ENCODE measurements at regions not wholly inside any gene's neighbourhood (a gene's known extent, or its start where the extent isn't known, plus 50 kb on each side); places are given as distances from the start of the nearest gene placed in this dataset.

DNA sequence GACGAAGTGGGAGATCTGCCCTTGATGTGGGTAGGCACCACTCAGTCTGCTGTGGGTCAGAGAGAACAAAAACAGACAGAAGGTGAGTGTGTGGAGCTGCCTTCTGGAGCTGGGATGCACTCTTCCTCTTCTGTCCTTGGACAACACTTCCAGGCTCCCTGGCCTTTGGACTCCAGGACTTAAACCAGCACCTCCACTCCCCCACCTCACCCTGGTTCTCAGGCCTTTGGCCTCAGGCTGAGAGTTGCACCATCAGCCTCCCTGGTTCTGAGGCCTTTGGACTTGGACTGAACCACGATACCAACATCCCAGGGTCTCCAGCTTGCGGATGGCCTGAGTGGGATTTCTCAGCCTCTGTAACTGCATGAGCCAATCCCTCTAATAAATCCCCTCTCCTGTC, 68.1 kb upstream of the STUM start:
- no peak for DNase-seq (ENCODE audit: low spot score)
- TF ChIP-seq, protein P1, sequence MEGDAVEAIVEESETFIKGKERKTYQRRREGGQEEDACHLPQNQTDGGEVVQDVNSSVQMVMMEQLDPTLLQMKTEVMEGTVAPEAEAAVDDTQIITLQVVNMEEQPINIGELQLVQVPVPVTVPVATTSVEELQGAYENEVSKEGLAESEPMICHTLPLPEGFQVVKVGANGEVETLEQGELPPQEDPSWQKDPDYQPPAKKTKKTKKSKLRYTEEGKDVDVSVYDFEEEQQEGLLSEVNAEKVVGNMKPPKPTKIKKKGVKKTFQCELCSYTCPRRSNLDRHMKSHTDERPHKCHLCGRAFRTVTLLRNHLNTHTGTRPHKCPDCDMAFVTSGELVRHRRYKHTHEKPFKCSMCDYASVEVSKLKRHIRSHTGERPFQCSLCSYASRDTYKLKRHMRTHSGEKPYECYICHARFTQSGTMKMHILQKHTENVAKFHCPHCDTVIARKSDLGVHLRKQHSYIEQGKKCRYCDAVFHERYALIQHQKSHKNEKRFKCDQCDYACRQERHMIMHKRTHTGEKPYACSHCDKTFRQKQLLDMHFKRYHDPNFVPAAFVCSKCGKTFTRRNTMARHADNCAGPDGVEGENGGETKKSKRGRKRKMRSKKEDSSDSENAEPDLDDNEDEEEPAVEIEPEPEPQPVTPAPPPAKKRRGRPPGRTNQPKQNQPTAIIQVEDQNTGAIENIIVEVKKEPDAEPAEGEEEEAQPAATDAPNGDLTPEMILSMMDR (IDR thresholded peaks at IDR 0.05; ENCODE audit: extremely low read depth, insufficient read depth, missing control alignments) = no peak
- in situ Hi-C loops (cut with MboI; ENCODE audit: low pct_unique_long_range_greater_than_20kb, low sequenced_read_pairs, unreplicated experiment) = loop anchor here (10.0 kb wide), 1 partner anchor 56 kb away; no protein-coding TSS in a partner anchor

DNA sequence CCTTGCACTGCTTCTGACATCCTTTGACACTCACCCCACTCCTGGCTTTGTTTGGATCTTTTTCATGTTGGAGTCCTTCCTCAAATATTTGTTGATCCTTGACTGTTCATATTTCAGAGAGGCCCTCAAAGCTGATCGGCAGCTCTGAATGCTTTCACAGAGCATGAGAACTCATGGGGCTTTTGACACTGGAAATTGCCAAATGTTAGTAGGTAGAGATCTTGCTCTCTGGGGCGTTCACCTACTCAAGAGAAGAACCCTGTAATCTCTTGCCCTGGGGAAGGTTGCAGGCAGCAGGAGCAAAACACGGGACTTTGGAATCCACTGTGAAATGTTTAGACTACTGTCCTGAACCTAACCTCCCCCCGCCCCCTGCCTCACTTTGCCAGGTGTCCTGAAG, 67.4 kb upstream of the STUM start:
- TF ChIP-seq, protein P1 (IDR thresholded peaks at IDR 0.05; ENCODE audit: extremely low read depth, insufficient read depth, missing control alignments) = no peak

DNA sequence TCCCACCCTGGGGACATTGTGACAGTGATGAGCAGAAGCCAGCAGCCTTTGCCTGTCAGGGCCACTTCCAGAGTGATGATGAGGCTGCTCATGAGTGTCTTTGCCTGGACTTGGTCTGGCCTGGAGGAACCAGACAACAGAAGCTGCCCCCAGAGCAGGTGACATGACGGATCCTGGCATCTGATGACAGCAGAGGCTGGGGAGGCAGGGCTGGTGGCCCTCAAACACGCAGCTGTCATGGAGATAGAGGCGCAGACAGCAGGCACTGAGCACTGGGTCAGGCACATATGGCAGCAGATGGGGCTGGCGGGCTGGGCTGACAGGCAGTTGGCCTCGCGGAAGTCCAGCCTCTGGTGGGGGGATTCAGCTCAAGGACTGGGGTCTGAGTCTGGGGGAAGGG, 66.4 kb upstream of the STUM start:
- no peak for DNase-seq (ENCODE audit: low spot score)
- in situ Hi-C loops (cut with MboI; ENCODE audit: low pct_unique_long_range_greater_than_20kb, low sequenced_read_pairs, unreplicated experiment) = loop anchor here (10.0 kb wide), 1 partner anchor 57 kb away; no protein-coding TSS in a partner anchor
- TF ChIP-seq, protein P1 (IDR thresholded peaks at IDR 0.05; ENCODE audit: extremely low read depth, insufficient read depth, missing control alignments) = no peak

More for the DNA sequence above, 67.4 kb upstream of the STUM start:
- in situ Hi-C loops (cut with MboI; ENCODE audit: low pct_unique_long_range_greater_than_20kb, low sequenced_read_pairs, unreplicated experiment) = loop anchor here (10.0 kb wide), 1 partner anchor 56 kb away; no protein-coding TSS in a partner anchor
- DNase-seq (ENCODE audit: low spot score) = no peak

DNA sequence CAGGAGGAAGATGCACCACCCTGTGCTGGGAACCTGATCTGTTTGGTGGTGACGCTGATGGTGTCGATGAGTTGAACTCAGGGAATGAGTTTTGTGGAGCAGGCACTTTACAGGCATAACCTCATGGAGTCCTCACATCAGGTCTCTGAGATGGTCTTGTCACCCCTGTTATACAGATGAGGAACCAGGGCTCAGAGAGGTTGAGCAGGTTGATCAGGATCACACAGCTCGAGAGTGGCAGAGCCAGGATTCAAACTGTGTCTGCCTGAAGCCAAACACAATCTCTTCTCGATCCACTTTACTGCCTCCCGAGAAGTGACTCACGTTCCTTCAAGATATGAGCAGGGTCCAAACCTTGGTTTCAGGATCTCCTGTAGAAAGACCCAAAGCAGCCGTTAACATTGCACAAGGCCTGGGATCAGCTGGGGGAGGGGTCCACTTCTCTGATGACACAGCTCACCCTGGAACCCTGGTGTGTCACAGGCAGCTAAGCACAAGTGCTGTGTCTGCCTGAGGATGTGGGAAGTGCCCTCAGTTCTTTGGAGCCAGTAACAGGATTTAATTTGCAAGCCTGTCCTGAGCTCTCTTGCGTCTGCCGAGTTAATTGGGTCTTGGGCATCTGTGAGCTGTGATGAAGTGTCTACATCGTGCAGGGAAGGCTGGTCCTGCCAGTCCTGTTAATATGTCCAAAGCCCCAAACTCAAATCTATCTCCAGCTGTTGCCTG, 65.4 kb upstream of the STUM start:
- in situ Hi-C loops (cut with MboI; ENCODE audit: low pct_unique_long_range_greater_than_20kb, low sequenced_read_pairs, unreplicated experiment) = loop anchor here (10.0 kb wide), 1 partner anchor 58 kb away; no protein-coding TSS in a partner anchor
- TF ChIP-seq, protein P1 (IDR thresholded peaks at IDR 0.05; ENCODE audit: extremely low read depth, insufficient read depth, missing control alignments) = no peak
- no peak for DNase-seq (ENCODE audit: low spot score)

DNA sequence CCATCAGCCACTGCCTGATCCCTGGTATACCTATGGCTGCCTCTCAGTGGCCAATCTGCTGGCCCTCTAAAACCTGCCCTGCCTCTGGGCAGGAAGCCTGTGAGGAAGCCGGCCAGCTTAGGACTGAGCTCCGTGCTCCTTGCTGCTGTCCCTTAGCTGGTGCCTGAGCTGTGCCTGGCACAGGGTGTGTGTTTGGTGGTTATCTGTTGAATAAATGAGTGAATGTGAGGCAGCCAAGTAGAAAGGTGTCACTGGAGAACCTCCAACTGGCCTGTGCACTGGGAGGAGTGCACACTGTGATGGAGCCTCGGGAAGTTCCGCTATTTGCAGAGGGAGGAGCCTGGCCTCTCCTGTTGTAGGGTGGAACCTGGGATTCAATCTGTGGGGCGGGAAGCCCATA, 63.4 kb upstream of the STUM start:
- DNase-seq (ENCODE audit: low spot score) = no peak
- TF ChIP-seq, protein P1 (IDR thresholded peaks at IDR 0.05; ENCODE audit: extremely low read depth, insufficient read depth, missing control alignments) = no peak
- in situ Hi-C loops (cut with MboI; ENCODE audit: low pct_unique_long_range_greater_than_20kb, low sequenced_read_pairs, unreplicated experiment) = loop anchor here (10.0 kb wide), 1 partner anchor 60 kb away; no protein-coding TSS in a partner anchor

DNA sequence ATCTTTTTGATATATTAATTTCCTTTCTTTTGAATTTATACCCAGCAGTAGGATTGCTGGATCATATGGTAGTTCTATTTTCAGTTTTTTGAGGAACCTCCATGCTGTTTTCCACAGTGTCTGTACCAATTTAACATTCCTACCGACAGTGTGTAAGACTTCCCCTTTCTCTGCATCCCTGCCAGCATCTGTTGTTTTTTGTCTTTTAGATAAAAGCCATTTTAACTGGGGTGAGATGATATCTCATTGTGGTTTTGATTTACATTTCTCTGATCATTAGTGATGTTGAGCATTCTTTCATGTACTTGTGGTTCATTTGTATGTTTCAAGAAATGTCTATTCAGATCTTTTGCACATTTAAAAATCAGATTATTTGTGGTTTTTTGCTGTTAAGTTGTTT, 62.4 kb upstream of the STUM start:
- TF ChIP-seq, protein P1 (IDR thresholded peaks at IDR 0.05; ENCODE audit: extremely low read depth, insufficient read depth, missing control alignments) = no peak
- in situ Hi-C loops (cut with MboI; ENCODE audit: low pct_unique_long_range_greater_than_20kb, low sequenced_read_pairs, unreplicated experiment) = loop anchor here (10.0 kb wide), 1 partner anchor 61 kb away; no protein-coding TSS in a partner anchor
- DNase-seq (ENCODE audit: low spot score) = no peak

Measured in GM13977 (cell line).